ENCODE measurements at regions not wholly inside any gene's neighbourhood (a gene's known extent, or its start where the extent isn't known, plus 50 kb on each side); places are given as distances from the start of the nearest gene placed in this dataset.

DNA sequence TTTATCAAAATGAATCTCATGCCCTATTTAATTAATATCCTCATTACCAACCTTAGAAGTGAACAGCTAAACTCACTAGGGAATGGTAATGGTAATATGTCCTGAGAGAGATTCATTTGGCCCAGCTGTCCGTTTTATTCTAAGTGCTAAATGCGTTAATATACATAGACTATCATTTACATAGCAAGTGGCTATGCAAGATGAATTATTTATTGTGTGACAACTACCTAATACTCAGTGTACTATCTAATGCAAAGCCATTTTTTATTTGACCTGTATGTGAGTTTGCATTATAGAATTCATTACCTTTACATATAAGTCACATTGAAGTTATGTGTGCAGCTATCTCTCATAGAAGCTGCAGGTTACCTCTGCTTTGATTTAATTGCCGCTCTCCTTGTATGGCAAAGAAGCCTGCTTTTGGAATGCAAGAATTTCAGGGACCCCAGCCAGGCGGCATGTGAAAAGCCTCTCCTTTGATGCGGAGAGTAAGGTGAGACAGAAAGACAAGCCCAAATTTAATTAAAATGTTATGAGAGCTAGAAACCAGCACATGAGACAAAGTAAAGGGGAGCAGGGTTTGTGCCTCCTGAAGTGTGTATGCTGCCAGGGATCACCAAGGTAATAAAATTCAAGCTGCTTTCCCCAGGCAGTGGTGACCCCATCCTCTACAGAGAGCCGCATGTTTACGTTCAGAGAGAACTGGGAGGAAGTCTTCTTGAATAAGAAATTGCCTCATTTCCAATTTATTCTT, 693.0 kb upstream of the MAP3K7 start:
- no peaks in the 10 kb centered on the region for H3K9me3 ChIP-seq (ENCODE audit: insufficient read depth, low read length)
- peaks cover 4% of the 10 kb centered on the region for H3K4me1 ChIP-seq (ENCODE audit: low read length)
- H3K36me3 ChIP-seq (replicated peaks; ENCODE audit: low read depth, low read length): no peaks in the 10 kb centered on the region
- no peaks in the 10 kb centered on the region for H4K20me1 ChIP-seq (ENCODE audit: insufficient read depth, low read length)
- H3K9ac ChIP-seq (ENCODE audit: low read length): no peak overlapping the region
- H3K27ac ChIP-seq (ENCODE audit: low read length): no peak overlapping the region
- H3K27me3 ChIP-seq (ENCODE audit: low read depth, low read length): no peaks in the 10 kb centered on the region
- no peaks in the 10 kb centered on the region for H3K79me2 ChIP-seq (ENCODE audit: low read length)
- no peak overlapping the region for H2AFZ ChIP-seq (ENCODE audit: low read depth, low read length)
- no peak overlapping the region for H3K4me2 ChIP-seq (ENCODE audit: low read length)
- no peak overlapping the region for H3K4me3 ChIP-seq (ENCODE audit: low read length)
- TF ChIP-seq, protein P1, sequence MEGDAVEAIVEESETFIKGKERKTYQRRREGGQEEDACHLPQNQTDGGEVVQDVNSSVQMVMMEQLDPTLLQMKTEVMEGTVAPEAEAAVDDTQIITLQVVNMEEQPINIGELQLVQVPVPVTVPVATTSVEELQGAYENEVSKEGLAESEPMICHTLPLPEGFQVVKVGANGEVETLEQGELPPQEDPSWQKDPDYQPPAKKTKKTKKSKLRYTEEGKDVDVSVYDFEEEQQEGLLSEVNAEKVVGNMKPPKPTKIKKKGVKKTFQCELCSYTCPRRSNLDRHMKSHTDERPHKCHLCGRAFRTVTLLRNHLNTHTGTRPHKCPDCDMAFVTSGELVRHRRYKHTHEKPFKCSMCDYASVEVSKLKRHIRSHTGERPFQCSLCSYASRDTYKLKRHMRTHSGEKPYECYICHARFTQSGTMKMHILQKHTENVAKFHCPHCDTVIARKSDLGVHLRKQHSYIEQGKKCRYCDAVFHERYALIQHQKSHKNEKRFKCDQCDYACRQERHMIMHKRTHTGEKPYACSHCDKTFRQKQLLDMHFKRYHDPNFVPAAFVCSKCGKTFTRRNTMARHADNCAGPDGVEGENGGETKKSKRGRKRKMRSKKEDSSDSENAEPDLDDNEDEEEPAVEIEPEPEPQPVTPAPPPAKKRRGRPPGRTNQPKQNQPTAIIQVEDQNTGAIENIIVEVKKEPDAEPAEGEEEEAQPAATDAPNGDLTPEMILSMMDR (IDR thresholded peaks at IDR 0.05; ENCODE audit: low read depth, low read length): no peak
- no peak for TF ChIP-seq EZH2phosphoT487 (IDR thresholded peaks at IDR 0.05; ENCODE audit: low read depth)

DNA sequence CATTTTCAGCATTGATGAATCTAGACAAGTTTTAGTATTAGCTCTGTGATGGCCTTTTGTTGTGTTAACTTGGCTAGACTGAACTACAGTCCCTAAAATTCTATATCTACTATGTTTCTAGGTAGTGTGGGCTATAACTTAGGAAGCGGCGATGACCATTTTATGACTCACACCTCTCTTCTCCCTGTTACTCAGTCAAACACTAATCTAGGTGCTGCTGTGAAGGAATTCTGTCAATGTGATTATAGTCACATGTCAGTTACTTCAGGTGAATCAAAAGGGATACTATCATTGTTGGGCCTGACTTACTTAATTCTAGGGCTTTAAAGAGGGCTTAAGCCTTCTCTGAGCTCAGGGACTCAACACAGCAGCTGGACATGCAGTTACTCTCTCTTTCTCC, 691.5 kb upstream of the MAP3K7 start:
- Histone ChIP-seq H3K79me2 (ENCODE audit: low read length) (no peaks in the 10 kb centered on the region), H3K27ac (ENCODE audit: low read length) (no peak overlapping the region), H3K4me3 (ENCODE audit: low read length) (no peak overlapping the region), H3K27me3 (ENCODE audit: low read depth, low read length) (no peaks in the 10 kb centered on the region), H4K20me1 (ENCODE audit: insufficient read depth, low read length) (no peaks in the 10 kb centered on the region), H3K9ac (ENCODE audit: low read length) (no peak overlapping the region), H3K36me3 (replicated peaks; ENCODE audit: low read depth, low read length) (no peaks in the 10 kb centered on the region), H3K9me3 (ENCODE audit: insufficient read depth, low read length) (no peaks in the 10 kb centered on the region), H3K4me1 (ENCODE audit: low read length) (peaks cover 4% of the 10 kb centered on the region), H2AFZ (ENCODE audit: low read depth, low read length) (no peak overlapping the region), H3K4me2 (ENCODE audit: low read length) (no peak overlapping the region)
- TF ChIP-seq, protein P1 (IDR thresholded peaks at IDR 0.05; ENCODE audit: low read depth, low read length): no peak
- TF ChIP-seq EZH2phosphoT487 (IDR thresholded peaks at IDR 0.05; ENCODE audit: low read depth): no peak

DNA sequence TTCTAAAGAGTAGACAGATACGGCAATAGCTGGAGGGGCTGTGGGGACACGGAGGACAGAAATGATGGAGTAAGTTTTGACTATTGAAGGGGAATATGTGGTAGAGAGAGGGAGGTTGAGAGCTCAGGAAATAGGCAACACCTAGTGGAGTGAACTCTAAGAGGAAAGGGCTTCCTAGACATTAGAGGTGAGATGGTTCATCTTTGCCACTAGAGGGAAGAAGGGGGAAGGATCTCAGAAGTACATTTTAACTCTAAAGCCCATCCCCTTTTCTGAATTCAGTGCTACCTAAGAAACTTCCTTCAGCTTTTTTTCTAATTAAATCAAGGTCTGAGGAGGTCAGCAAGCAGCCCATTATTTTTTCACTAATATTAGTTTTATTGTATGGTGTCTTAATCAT, 689.4 kb upstream of the MAP3K7 start:
- Histone ChIP-seq H3K79me2 (ENCODE audit: low read length) (no peaks in the 10 kb centered on the region), H3K27ac (ENCODE audit: low read length) (no peak overlapping the region)

DNA sequence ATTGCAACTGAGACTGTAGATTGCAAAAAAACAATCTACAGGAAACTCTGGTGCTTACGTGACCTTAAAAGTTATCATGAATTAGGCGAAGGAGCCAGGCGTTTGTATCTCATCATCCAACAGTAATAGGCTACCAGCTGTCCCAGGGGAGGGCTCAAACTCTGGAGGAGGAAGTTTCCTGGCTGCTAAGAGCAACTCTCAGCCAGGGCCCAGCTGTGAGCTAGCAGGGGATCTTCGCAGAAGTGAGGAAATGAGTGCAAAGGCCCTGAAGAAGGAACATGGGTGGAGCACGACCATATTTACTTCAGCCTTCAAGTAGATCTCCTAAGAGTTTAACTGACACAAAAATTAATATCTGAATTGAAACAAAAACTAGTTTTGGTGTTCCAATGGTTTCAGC, 686.9 kb upstream of the MAP3K7 start:
- no peak overlapping the region for H3K9ac ChIP-seq (ENCODE audit: low read length)
- no peak overlapping the region for H3K27ac ChIP-seq (ENCODE audit: low read length)
- TF ChIP-seq, protein P1 (IDR thresholded peaks at IDR 0.05; ENCODE audit: low read depth, low read length): no peak
- no peak for TF ChIP-seq EZH2phosphoT487 (IDR thresholded peaks at IDR 0.05; ENCODE audit: low read depth)
- no peaks in the 10 kb centered on the region for H3K27me3 ChIP-seq (ENCODE audit: low read depth, low read length)
- H3K4me3 ChIP-seq (ENCODE audit: low read length): no peak overlapping the region
- no peak overlapping the region for H2AFZ ChIP-seq (ENCODE audit: low read depth, low read length)
- H3K79me2 ChIP-seq (ENCODE audit: low read length): no peaks in the 10 kb centered on the region
- no peaks in the 10 kb centered on the region for H4K20me1 ChIP-seq (ENCODE audit: insufficient read depth, low read length)
- H3K36me3 ChIP-seq (replicated peaks; ENCODE audit: low read depth, low read length): no peaks in the 10 kb centered on the region
- H3K4me2 ChIP-seq (ENCODE audit: low read length): no peak overlapping the region
- no peaks in the 10 kb centered on the region for H3K9me3 ChIP-seq (ENCODE audit: insufficient read depth, low read length)
- peaks cover 4% of the 10 kb centered on the region for H3K4me1 ChIP-seq (ENCODE audit: low read length)

More for the DNA sequence above, 689.4 kb upstream of the MAP3K7 start:
- H3K4me3 ChIP-seq (ENCODE audit: low read length): no peak overlapping the region
- H3K9ac ChIP-seq (ENCODE audit: low read length): no peak overlapping the region
- no peaks in the 10 kb centered on the region for H3K36me3 ChIP-seq (replicated peaks; ENCODE audit: low read depth, low read length)
- TF ChIP-seq, protein P1 (IDR thresholded peaks at IDR 0.05; ENCODE audit: low read depth, low read length): peak; percentile 40
- TF ChIP-seq EZH2phosphoT487 (IDR thresholded peaks at IDR 0.05; ENCODE audit: low read depth): no peak
- no peaks in the 10 kb centered on the region for H3K27me3 ChIP-seq (ENCODE audit: low read depth, low read length)
- H3K4me1 ChIP-seq (ENCODE audit: low read length): peaks cover 4% of the 10 kb centered on the region
- no peaks in the 10 kb centered on the region for H4K20me1 ChIP-seq (ENCODE audit: insufficient read depth, low read length)
- H3K9me3 ChIP-seq (ENCODE audit: insufficient read depth, low read length): no peaks in the 10 kb centered on the region
- H3K4me2 ChIP-seq (ENCODE audit: low read length): no peak overlapping the region
- H2AFZ ChIP-seq (ENCODE audit: low read depth, low read length): no peak overlapping the region; the same call in 1 of the 2 replicates

All from OCI-LY3 (cell line).